ENCODE measurements at regions not wholly inside any gene's neighbourhood (a gene's known extent, or its start where the extent isn't known, plus 50 kb on each side); places are given as distances from the start of the nearest gene placed in this dataset.

GRCh38 chr5:18091142-18091541 lies 456.9 kb downstream of the TAF11L14 start (continued):
- no peak for TF ChIP-seq JUN (IDR thresholded peaks at IDR 0.05; ENCODE audit: low read depth, low read length)
- TF ChIP-seq YY1 (IDR thresholded peaks at IDR 0.05; ENCODE audit: low read depth, low read length) = no peak
- no peak for TF ChIP-seq GABPA (IDR thresholded peaks at IDR 0.05; ENCODE audit: borderline replicate concordance, insufficient read depth, low read length)
- no peak for TF ChIP-seq CBX5 (IDR thresholded peaks at IDR 0.05; ENCODE audit: low read depth, low read length)
- no peak for TF ChIP-seq EZH2 (IDR thresholded peaks at IDR 0.05; ENCODE audit: low read depth, low read length, severe bottlenecking)

All from H1 (cell line).